KMS-11 (cell line): ENCODE measurements at regions not wholly inside any gene's neighbourhood (a gene's known extent, or its start where the extent isn't known, plus 50 kb on each side); places are given as distances from the start of the nearest gene placed in this dataset.

Experiments used
- H2AFZ ChIP-seq: fragments of 200-600 bp; sonication (generic); 2 replicates; pipeline ENCODE4 v1.6.1; 2016; ENCODE audit warnings: antibody characterized with exemption, mixed run types, low read depth
- H3K27ac ChIP-seq: fragments of 200-600 bp; sonication (generic); 2 replicates; pipeline ENCODE4 v1.6.1; 2016; ENCODE audit warnings: mild to moderate bottlenecking, mixed run types
- H3K27me3 ChIP-seq: fragments of 200-600 bp; sonication (generic); 2 replicates; pipeline ENCODE4 v1.6.1; 2017; ENCODE audit warnings: mild to moderate bottlenecking, low read depth, mixed run types, moderate library complexity; ENCODE audit not compliant: insufficient read depth
- H3K36me3 ChIP-seq: fragments of 200-600 bp; sonication (generic); 2 replicates; pipeline ENCODE4 v1.6.1; 2017; ENCODE audit warnings: mild to moderate bottlenecking, mixed run types; ENCODE audit not compliant: insufficient read depth
- H3K4me1 ChIP-seq: fragments of 200-600 bp; sonication (generic); 2 replicates; pipeline ENCODE4 v1.6.1; 2016; ENCODE audit warnings: mild to moderate bottlenecking, low read depth, mixed run types; ENCODE audit not compliant: poor library complexity, severe bottlenecking
- H3K4me2 ChIP-seq: fragments of 200-600 bp; sonication (generic); 2 replicates; pipeline ENCODE4 v1.7.0; 2016; ENCODE audit warnings: mild to moderate bottlenecking, mixed run types
- H3K4me3 ChIP-seq: fragments of 200-600 bp; sonication (generic); IDR thresholded peaks from 2 replicates; pipeline ENCODE4 v1.6.1; 2017; ENCODE audit warnings: low read depth, low read length, mixed read lengths; ENCODE audit not compliant: insufficient read depth
- H3K79me2 ChIP-seq: fragments of 200-600 bp; sonication (generic); 2 replicates; pipeline ENCODE4 v1.6.1; 2016; ENCODE audit warnings: low read depth, mixed run types; ENCODE audit not compliant: insufficient read depth
- H3K9ac ChIP-seq: fragments of 200-600 bp; sonication (generic); 2 replicates; pipeline ENCODE4 v1.6.1; 2016; ENCODE audit warnings: mild to moderate bottlenecking, mixed run types
- H4K20me1 ChIP-seq: fragments of 200-600 bp; sonication (generic); 2 replicates; pipeline ENCODE4 v1.6.1; 2016; ENCODE audit warnings: mild to moderate bottlenecking, mixed run types; ENCODE audit not compliant: insufficient read depth
- CTCF ChIP-seq: fragments of 200-600 bp; sonication (generic); conservative IDR thresholded peaks from 2 replicates; pipeline ENCODE4 v1.6.1; 2017; ENCODE audit warnings: low read depth, mild to moderate bottlenecking, antibody characterized with exemption, low read length, moderate library complexity, mixed read lengths

DNA sequence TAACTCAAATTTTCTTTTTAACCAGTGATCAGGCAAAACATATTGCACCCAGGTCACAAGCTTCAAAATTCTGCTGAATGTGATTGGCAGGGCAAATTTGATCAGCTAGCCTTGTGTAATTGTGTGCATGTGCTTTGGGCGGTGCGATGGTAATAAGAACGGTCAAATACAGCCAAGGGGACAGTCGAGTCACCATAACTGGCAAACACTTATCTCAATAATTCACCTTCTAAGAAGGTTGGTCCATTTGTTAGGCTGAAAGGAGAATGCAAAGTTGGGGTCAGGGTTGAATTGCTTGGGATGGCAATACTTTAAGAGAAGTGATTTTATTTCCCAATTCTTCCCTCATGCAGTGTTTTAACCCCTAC, 302.4 kb upstream of the PDZRN3 start:
- no peaks in the 10 kb centered on the region for H3K36me3 ChIP-seq
- no peak overlapping the region for H3K27ac ChIP-seq
- no peak overlapping the region for H3K4me3 ChIP-seq
- no peaks in the 10 kb centered on the region for H3K27me3 ChIP-seq
- H4K20me1 ChIP-seq = no peaks in the 10 kb centered on the region
- TF ChIP-seq CTCF = no peak
- H3K4me2 ChIP-seq = no peak overlapping the region
- H3K4me1 ChIP-seq = no peaks in the 10 kb centered on the region
- H2AFZ ChIP-seq = no peak overlapping the region
- H3K9ac ChIP-seq = no peak overlapping the region
- no peaks in the 10 kb centered on the region for H3K79me2 ChIP-seq

GRCh38 chr3:73926360-73927202, 301.8 kb upstream of the PDZRN3 start:
- no peak for TF ChIP-seq CTCF
- Histone ChIP-seq H3K79me2 (no peaks in the 10 kb centered on the region), H3K36me3 (no peaks in the 10 kb centered on the region), H4K20me1 (no peaks in the 10 kb centered on the region), H3K4me1 (no peaks in the 10 kb centered on the region), H3K27me3 (no peaks in the 10 kb centered on the region), H3K27ac (no peak overlapping the region), H3K4me2 (no peak overlapping the region), H3K4me3 (no peak overlapping the region), H2AFZ (no peak overlapping the region), H3K9ac (no peak overlapping the region)

GRCh38 chr3:73925011-73925410, 300.3 kb upstream of the PDZRN3 start:
- Histone ChIP-seq H2AFZ (no peak overlapping the region), H3K36me3 (no peaks in the 10 kb centered on the region), H3K4me3 (no peak overlapping the region), H3K9ac (no peak overlapping the region), H3K4me2 (no peak overlapping the region), H3K27ac (no peak overlapping the region), H3K27me3 (no peaks in the 10 kb centered on the region), H4K20me1 (no peaks in the 10 kb centered on the region), H3K79me2 (no peaks in the 10 kb centered on the region), H3K4me1 (no peaks in the 10 kb centered on the region)
- no peak for TF ChIP-seq CTCF

- H3K4me2 ChIP-seq = no peak overlapping the region
- H3K9ac ChIP-seq = no peak overlapping the region
- H4K20me1 ChIP-seq = no peaks in the 10 kb centered on the region
- no peak overlapping the region for H3K4me3 ChIP-seq
- TF ChIP-seq CTCF = no peak
- no peaks in the 10 kb centered on the region for H3K27me3 ChIP-seq
- H3K79me2 ChIP-seq = no peaks in the 10 kb centered on the region
- H3K4me1 ChIP-seq = no peaks in the 10 kb centered on the region
- H3K36me3 ChIP-seq = no peaks in the 10 kb centered on the region
- H2AFZ ChIP-seq = no peak overlapping the region
- H3K27ac ChIP-seq = no peak overlapping the region
Observed at GRCh38 chr3:73924048-73924447, 299.3 kb upstream of the PDZRN3 start.
